ENCODE measurements at regions not wholly inside any gene's neighbourhood (a gene's known extent, or its start where the extent isn't known, plus 50 kb on each side); places are given as distances from the start of the nearest gene placed in this dataset.

DNA sequence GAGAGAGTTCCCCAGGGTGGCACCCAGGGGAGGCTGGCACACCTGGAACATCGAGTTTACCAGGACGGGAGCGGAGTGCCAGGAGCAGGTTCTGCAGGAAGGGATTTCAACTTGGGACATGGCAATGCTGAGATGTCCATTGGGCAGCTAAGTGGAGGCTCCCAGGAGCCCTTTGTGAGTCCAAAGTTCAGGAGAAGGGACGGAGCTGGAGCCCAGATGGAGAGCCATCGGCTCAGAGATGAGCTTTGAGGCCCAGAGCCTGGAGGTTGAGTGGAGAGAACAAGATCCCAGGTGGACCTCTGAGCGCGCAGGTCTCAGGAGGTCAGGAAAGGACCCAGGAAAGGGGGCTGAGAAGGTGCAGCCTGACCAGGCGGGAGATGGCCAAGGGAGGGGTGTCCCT is 67.5 kb upstream of the AFDN start:
- no peak for DNase-seq

DNA sequence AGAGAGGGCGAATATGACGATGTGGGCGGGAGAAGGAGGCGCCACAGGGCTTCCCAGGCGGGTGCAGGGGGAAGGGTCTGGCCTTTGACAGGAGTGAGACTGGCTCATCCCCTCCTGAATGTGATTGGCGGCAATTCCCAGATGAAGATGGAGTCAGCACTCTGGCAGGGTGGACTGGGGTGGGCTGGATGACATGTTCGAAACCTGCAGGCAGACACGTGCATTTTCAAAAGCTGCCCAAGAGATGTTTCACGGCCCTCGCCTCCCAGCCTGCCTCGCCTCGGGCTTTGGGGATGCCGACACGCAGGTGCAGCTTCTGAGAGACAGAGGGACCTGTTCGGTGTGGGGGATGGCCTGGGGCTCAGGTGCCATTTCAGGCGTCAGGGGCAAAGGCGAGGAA is 66.8 kb upstream of the AFDN start:
- no peak for DNase-seq

DNA sequence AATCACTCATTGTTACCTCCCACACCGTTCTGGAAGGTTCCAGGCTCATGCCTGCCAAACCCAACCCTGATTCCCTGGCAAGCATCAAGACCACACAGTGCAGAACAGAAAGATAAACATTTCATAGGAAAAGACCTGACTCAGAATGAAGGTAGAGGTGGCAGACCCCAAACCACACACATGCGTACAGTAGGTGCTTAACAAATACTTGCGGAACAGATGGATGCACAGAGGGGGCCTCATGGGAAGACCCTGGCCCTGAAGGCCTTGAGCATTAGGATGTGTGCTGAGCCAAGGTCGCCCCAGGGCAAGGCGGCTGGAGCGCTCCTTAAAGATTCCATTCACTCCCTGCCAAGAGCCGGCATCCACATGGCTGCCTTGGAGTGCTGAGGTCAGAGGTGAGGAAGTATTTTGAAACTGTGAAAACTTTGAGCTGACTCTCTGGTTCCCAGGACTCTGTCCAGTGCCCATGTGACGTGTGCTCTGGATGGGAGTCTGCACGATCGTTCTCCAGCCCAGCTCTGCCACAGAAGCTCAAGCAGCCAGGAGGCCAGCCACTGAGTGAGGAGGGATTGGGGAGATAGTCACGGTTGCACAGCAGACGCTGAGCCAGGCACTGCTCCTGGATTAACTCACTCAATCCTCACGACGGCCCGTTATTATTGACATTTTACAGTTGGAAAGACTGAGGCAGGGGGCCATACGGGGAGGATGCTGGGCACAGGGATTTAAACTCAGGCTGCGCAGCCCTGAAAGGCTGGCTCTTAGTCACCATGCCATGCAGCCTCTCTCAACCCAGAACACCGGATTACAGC is 65.5 kb upstream of the AFDN start:
- no peak for DNase-seq

DNA sequence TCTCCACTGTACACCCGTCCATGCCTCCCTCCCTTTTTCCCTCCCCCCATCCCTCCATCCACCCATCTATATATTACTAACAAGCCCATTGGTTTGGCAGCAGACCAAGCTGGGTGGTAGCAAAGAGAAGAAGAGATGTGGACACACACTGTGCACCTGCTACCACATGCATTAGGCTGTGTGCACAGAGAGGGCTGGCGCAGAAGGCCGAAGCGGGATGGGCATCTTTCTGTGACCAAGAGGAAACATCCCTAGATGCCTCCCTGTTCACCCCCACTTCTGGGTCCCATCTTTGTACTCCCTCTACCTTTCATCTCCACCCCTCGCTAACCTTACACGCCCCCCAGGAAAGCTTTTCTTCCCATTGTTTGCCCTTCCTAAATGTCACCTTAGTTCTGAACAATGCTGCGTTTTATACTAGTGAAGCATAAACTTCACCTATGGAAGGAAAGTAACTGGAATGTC is 64.9 kb upstream of the AFDN start:
- DNase-seq = no peak

DNA sequence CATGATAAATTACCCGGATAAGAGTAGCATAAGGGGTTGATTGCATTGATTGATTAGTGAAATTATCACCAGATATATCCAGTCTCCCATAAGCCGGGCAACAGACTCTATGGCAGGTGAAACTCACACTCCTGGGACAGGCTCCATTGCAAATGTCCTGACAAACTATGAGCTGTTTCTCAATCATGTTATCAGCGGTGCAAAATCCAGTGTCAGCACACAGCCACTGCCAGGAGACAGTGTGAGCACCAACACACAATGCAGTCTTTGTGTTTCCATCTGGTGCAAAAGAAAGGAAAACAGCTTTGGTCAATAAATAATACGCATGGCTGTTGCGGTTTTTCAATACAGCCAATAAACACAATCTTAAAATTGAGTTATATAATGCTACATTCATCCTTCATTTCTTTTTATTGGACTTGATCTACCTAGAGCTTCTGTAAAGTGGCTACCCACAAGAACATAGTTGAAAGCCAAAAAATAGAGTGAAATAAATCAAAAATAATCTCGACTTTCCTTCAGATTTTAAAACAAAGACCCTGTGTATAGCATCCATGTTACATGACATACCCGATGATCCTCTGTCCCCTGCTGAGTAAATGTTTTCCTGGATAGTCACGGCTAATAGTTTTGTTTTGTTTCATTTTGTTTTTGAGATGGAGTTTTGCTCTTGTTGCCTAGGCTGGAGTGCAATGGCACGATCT is 64.3 kb upstream of the AFDN start:
- DNase-seq = no peak

DNA sequence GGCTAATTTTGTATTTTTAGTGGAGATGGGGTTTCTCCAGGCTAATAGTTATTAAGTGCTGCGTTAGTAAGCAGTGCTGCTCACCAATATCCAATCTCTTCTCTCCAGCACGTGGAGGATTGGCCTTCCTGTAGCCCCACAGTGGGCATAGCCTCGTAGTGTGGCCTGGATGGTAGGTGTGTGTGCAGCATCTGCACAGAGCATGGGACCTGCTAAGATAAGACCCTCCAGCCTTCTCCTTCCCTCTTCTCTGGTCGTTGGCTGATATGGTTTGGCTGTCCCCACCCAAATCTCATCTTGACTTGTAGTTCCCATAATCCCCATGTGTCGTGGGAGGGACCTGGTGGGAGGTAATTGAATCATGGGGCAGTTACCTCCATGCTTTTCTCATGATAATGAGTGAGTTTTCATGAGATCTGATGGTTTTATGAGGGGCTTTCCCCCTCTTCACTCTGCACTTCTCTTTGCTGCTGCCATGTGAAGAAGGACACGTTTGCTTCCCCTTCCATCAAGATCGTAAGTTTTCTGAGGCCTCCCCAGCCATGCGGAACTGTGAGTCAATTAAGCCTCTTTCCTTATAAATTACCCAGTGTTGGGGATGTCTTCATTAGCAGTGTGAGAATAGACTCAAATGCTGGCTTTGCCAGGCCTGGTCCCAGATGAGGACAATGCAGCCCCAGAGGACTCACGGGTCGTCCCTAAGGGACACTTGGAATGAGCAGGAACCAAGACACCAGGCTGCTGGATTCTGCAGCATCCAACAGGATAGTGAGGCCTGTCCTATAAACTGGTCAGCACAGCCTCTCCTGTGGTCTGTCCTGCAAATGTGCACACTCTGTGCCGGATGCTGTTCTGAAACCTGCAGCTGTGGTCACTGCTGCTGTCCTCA is 63.4 kb upstream of the AFDN start:
- DNase-seq = no peak

DNA sequence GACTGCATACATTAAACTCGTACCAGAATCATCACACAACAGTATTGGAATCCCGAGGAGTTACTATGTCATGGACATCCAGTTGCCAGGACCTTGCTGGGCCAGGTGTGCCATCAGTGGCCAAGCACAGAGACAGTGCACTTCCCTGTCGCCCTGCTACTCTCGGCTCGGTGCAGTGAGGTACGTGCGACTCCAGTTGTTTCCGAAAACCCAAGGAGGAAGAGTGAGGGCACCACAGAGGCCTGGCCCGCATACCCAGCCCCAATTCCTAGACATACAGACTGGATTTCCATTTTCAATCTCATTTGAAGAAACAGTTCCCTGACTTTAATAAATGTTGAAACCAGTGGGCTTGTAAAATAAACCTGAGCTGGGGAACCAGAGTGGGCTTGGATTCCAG is 62.5 kb upstream of the AFDN start:
- DNase-seq = no peak

DNA sequence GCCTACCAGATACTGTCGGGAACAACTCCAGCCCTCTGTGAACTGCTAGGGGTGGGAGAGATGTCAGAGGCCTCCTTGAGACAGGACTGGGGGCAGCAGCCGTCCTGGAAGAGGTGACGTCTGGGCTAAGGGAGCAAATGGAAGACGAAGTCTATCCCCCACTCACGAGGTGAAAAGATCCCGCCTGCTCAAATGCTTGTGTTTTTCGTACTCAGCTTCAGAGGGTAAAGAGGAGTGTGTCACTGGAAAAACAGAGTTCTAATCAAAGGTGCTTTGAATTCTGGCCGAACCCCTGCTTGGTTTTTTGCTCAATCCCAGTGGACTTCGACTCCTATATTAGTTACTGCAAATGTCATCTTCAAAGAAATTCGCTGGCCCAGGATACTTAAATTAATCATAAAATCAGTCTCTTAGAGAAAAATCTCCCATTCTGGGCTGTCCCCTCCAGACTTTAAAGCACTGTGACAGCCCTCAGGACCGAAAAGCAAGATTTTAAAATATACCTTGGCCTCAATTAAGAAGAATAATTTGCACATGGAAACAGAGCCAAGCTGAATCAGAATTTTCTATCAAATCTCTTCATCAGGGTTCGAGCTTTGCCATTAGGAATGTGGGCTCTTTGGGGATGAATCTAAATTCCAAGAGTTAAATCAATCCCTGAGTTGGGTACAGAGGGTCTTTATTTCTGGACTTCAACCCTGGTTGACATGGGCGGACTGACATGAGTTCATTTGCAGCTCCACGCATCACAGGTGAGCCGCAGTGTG is 61.8 kb upstream of the AFDN start:
- no peak for DNase-seq

DNA sequence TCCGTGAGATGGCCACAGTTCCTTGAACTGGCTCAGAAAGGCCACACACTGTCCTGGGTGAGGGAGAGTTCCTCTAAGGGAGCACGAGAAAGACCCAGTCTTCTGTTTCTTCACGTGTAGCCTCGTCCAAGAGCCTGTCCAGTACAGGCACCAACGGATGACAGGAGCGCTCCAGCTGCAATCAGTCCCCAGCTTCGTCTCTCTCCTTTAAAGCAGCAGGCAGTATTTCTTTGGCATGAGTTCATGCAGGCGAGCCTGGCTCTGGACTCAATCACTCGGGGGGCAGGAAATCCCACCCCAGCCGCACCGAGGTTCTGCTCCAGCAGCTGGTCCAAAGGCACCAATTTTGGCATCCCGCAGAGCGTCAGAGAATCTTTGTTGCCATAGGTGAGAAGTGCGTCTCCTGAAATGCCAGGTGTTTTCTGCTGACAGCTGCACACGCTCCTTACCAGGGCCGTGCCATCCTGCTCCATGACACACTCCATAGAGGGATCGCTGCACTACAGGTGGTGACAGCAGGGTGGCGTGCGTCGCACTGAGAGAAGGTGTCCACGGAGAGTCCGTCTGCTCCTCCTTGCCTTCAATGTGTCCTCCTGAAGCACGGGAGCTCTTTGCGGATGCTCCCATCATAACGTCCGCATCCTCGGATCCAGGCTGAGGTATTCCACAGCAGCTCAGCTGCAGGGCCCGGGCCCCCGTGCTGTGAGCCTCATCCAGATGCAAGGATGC is 59.6 kb upstream of the AFDN start:
- no peak for DNase-seq

DNA sequence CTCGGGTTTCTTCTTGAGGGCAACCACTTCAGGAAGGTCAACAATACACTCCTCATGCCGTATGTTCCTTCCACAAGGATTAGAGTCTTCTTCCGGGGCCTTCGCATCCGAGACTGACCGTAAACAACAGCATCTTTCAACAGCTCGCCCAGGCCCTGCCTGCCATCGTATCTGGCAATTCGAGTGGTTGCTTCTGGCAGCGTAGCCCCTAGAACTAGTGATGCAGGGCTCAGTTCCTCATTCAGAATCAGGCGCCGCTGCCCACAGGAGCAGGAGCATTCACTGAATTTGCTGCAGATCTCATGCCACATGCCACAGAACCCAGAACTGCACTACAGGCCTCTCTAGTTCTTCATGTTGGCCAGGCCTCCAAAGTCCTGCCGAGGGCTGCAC is 59.0 kb upstream of the AFDN start:
- DNase-seq = no peak

DNA sequence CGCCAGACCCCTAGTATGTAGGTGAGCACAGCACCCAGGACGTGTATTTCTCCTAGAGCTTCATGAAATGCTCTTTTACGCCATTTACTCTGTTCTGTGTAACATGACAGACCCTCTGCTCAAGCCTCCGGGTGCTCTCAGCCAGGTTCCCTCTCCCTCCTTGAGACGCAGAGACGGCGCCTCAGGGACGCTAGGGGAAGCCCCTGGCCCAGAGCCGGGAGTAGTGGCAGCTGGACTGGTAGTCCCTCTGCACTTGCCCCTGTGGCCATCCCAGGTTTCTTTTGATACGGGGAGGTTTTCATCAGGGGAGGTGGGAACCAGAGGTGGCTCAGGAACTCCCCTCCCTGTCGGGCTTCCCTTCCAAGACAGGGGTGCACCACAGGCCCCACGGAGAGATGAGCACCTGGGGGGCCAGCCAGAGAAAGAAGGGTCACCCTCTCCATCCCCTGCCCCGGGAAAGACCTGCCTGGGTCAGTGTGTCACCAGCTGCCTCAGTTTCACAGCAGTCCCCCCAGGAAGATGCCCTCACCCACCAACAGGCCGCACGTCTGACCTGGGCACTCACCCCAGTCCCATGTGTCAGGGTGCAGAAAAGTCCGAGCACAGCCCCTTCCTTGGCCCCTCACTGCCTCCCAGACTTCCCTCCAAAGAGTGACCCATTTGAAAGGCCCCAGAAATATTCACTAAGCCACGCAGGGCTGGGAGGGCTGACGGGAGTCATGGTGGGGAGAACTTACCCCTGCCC is 58.1 kb upstream of the AFDN start:
- no peak for DNase-seq

DNA sequence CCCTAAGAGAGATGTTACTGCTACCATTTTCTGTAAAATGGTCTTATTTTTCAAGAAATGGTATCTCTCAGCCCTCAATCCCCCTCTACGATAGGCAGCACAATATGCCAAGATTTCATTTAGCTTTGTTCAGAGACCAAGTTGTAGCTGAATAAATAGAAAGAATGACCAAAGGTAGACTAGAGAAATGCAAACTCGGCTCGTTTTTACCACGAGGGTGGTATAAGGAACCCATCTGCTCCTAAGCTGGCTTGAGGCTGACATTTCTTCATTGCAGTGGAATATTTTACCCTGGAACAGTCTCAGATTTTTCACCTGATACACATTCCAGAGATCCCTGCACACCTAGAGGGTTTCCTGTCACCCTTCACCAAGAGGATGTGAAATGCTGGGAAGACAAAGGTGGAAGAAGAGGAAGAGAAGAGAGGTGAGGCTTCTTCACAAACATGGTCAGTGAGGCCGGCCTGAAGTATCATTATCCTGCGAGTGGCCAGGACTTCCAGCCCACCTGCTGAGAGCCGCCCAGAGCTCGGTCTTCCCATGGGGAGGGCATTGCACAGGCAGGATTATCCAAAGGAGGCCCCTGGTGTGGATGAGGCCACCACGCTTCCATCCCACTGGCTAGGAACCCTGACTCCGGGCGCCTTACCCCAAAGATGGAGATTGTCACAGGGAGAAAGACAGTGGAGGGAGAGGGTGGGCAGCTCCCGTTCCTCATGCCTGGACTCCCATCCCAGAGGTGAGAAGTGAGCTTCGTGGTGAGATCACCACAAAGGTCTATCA is 57.1 kb upstream of the AFDN start:
- no peak for DNase-seq

DNA sequence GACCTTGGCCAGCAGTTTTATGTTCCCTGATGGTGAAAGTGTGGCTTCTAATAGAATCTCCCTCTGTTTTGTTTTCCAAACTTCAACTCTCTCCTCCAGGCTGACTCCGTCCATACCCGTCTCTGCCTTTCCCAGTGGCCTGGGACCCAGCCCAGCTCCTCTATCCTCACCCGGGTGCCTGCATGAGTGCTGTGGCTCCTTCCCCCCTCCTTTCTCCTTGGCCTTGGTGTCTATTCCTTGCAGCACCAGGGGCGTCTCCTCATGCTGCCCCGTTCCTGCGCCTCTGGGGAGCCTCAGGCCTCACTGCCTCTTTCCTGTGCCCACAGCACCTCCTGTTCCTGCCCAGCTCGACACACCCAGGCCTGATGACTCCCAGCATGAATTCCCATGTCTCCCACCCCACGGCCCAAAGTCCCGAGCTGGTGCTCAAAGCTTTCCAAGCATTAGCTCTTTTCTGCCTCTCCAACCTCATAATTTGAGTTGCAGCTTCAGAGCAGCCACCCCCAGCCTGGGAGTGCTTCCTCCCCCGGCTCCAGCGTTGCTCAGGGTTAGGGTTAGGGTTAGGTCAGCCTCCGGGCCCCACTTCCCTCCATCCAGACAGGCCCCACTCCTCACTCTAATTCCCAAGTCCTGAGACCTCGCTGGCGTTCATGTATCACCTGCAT is 56.3 kb upstream of the AFDN start:
- DNase-seq = no peak

DNA sequence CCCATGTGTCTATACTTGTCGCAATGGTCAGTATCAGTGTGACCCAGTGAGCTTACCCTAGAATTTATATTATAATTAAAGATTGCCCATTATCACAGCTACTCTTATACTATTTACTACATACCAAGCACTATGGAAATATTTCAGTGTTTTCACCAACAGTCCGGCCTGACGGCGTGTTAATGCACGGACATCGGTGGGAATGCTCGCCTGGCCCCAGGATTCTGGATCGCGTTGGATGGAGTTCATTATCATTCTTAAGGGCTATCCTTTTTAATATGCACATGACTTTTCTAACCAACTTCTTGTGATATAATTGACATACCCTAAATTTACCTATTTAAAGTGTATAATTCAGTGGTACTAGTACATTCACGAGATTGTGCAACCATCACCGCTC is 51.8 kb upstream of the AFDN start:
- DNase-seq = no peak

DNA sequence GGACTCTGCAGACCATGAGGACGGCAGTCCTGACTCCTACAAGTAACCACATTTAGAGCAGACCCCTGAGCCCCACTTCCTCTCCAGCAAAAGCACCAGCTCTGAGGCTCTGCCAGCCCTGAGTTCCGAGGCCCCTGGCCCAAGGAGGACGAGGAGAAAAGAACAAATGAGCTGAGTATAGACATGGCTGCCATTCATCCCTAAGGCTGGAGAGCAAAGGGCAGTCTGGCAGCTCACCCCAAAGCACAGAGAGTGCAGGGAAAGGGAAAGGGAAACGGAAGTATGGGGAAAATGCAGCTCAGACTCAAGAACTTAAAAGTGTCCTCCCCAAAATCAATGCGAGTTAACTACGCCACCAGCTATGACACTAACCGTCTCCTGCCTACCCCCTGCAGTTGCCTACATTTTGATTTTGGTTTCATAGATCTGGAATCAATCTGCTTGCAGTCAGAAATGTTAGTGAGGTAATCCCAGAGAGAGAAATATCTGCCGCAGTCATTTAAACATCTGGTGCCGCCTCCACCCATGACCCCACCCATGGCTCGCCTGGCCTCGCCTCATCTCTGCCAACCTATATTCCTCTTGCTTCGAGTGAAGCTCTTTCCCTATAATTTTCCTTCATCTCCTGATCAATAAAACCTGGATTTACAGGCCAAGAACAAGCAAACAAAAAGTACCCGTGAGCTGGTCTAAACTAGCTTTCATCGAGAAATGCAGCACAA is 49.6 kb upstream of the AFDN start:
- DNase-seq = no peak

Data from NCI-H446 treated with DMSO at 0.1 percent for 48 hours (cell line).